ENCODE measurements at regions not wholly inside any gene's neighbourhood (a gene's known extent, or its start where the extent isn't known, plus 50 kb on each side); places are given as distances from the start of the nearest gene placed in this dataset.

DNA sequence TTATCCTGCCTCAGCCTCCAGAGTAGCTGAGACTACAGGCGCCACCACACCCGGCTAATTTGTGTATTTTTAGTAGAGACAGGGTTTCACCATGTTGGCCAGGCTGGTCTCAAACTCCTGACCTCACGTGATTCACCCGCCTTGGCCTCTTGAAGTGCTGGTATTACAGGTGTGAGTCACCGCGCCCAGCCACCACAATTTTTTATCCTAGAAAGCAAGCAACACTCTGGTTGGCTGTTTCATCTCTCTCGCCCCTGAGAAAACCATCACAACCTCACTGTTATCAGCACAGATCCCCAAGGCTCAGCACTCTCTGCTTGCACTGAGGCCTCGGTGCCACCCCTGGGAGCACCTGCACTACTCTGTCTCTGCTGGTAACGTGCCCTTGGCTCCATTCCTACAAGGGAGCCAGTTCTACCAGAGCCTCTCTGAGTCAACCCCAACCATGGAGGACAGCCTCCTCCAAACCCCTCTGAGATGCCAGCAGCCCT is 134.8 kb upstream of the AGAP1 start:
- Histone ChIP-seq H3K9me3 (no peaks in the 10 kb centered on the region), H3K4me1 (no peaks in the 10 kb centered on the region), H3K4me3 (no peak overlapping the region), H3K27me3 (peaks cover 0 to 3% (median 0%) of the 10 kb centered on the region in 4 donors), H3K27ac (no peak overlapping the region), H3K36me3 (no peaks in the 10 kb centered on the region)
- TF ChIP-seq, protein P1, sequence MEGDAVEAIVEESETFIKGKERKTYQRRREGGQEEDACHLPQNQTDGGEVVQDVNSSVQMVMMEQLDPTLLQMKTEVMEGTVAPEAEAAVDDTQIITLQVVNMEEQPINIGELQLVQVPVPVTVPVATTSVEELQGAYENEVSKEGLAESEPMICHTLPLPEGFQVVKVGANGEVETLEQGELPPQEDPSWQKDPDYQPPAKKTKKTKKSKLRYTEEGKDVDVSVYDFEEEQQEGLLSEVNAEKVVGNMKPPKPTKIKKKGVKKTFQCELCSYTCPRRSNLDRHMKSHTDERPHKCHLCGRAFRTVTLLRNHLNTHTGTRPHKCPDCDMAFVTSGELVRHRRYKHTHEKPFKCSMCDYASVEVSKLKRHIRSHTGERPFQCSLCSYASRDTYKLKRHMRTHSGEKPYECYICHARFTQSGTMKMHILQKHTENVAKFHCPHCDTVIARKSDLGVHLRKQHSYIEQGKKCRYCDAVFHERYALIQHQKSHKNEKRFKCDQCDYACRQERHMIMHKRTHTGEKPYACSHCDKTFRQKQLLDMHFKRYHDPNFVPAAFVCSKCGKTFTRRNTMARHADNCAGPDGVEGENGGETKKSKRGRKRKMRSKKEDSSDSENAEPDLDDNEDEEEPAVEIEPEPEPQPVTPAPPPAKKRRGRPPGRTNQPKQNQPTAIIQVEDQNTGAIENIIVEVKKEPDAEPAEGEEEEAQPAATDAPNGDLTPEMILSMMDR (IDR thresholded peaks at IDR 0.05) = no peak
- TF ChIP-seq POLR2A (IDR thresholded peaks at IDR 0.05) = no peak
- no peak for DNase-seq
- WGBS, 2 donors = 55 to 66% methylated on average over 6 to 9 of the region's 9 CpGs
- intact Hi-C loops (cut with DNase I) = no loop called here

DNA sequence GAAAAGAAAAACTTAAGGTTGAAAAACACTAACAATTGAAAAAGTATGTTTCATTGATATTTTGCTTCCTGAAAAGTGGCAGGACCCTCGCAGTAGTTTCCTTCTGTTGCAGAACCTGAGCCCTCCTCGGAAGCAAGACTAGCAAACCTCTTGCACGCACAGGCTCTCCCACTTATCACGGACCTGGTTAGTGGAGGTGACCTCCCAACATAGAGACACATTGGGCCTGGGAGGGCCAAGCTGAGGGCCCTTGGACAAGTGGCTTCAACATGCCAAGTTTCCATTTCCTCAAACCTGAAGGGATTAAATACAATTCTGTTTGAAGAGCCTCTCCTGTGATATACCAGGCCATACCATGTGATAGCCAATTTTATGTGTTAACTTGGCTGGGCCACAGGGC is 133.4 kb upstream of the AGAP1 start:
- intact Hi-C loops (cut with DNase I) = no loop called here
- Histone ChIP-seq H3K4me1 (no peaks in the 10 kb centered on the region), H3K4me3 (no peak overlapping the region), H3K27ac (no peak overlapping the region), H3K9me3 (no peaks in the 10 kb centered on the region), H3K27me3 (peaks cover 0 to 9% (median 0%) of the 10 kb centered on the region in 4 donors), H3K36me3 (no peaks in the 10 kb centered on the region)
- DNase-seq = no peak
- TF ChIP-seq POLR2A (IDR thresholded peaks at IDR 0.05) = no peak
- TF ChIP-seq, protein P1 (IDR thresholded peaks at IDR 0.05) = no peak
- 76 to 89% methylated on average over 4 of the region's 4 CpGs for WGBS, 2 donors

DNA sequence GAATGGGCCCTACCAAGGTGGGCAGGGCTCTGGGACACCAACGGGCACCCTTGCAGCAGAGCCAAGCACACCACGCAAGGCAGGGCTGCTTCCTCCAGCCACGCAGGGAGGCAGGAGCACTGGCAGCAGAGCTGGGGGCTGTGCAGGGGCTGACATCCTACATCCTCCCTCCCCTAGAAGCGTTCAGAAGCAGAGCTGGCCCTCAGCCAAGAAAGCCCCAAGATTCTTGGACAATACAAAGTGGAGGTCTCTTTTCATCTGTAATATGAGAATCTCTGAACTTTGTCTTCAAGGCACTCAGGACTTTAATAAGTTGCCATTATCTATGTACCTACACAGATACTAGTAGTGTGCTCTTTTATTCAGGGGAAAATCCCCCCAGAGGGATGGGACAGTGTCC is 128.1 kb upstream of the AGAP1 start:
- peaks cover 0 to 6% (median 0%) of the 10 kb centered on the region in 3 donors for H3K4me1 ChIP-seq
- WGBS, 2 donors = 59 to 63% methylated on average over 4 of the region's 4 CpGs
- no peaks in the 10 kb centered on the region for H3K9me3 ChIP-seq
- H3K27ac ChIP-seq = no peak overlapping the region
- H3K27me3 ChIP-seq = peaks cover 0 to 31% (median 0%) of the 10 kb centered on the region in 4 donors
- H3K4me3 ChIP-seq = no peak overlapping the region
- intact Hi-C loops (cut with DNase I) = no loop called here
- no peaks in the 10 kb centered on the region for H3K36me3 ChIP-seq
- TF ChIP-seq, protein P1 (IDR thresholded peaks at IDR 0.05) = no peak
- TF ChIP-seq POLR2A (IDR thresholded peaks at IDR 0.05) = no peak
- no peak for DNase-seq

DNA sequence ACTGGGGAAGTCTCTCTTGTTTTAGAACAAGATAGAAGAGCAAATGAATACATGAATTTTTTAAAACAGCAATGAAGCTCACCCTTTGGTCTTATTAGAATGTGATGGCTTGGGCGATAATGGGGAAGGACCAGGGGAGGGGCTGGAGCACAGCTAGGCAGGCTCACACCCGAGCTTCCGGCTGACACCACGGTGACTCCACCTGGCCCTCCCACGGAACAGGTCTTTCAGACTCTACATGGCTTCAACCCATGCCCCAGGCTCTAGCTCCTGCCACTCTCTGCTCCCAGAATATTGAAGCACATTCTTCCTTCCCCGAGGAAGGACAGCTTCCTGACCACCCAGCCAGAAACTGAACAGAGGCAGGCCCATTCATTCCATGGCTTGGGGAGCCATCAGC is 127.5 kb upstream of the AGAP1 start:
- H3K9me3 ChIP-seq = no peaks in the 10 kb centered on the region
- H3K4me3 ChIP-seq = no peak overlapping the region
- DNase-seq = no peak
- H3K36me3 ChIP-seq = no peaks in the 10 kb centered on the region
- H3K27me3 ChIP-seq = peaks cover 0 to 31% (median 0%) of the 10 kb centered on the region in 4 donors
- TF ChIP-seq, protein P1 (IDR thresholded peaks at IDR 0.05) = no peak
- TF ChIP-seq POLR2A (IDR thresholded peaks at IDR 0.05) = no peak
- H3K4me1 ChIP-seq = peaks cover 0 to 6% (median 0%) of the 10 kb centered on the region in 3 donors
- intact Hi-C loops (cut with DNase I) = no loop called here
- peak overlapping the region in 1 of 4 donors; percentile 17 for H3K27ac ChIP-seq
- whole genome bisulfite sequencing, 2 donors = 19 to 66% methylated on average over 6 of the region's 6 CpGs

DNA sequence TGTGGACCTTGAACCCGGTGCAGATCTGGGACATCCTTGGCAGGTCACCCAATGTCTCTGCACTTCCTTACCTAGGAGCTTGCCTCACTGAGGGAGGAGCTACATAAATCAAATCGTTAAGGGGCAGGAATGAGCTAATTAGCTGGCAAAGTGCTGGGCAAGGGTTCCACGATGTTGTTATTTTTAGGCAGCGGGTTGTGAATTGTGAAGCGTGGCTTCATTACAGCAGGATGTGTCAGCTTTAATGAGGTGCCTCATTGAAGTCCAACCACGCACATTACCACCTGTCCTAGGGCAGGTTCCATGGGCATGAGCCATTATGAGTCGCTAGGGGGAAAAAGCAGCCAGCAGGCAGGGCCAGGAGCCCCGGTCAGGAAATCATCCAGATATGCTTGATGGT is 127.0 kb upstream of the AGAP1 start:
- Histone ChIP-seq H3K27me3 (peaks cover 0 to 31% (median 0%) of the 10 kb centered on the region in 4 donors), H3K36me3 (no peaks in the 10 kb centered on the region), H3K4me3 (no peak overlapping the region), H3K4me1 (peaks cover 0 to 6% (median 0%) of the 10 kb centered on the region in 3 donors), H3K9me3 (no peaks in the 10 kb centered on the region), H3K27ac (peak overlapping the region in 1 of 4 donors; percentile 17)
- intact Hi-C loops (cut with DNase I) = no loop called here
- TF ChIP-seq POLR2A (IDR thresholded peaks at IDR 0.05) = no peak
- TF ChIP-seq, protein P1 (IDR thresholded peaks at IDR 0.05) = peak in 1 of 6 experiments; percentile 14
- WGBS, 2 donors = 27 to 63% methylated on average over 7 of the region's 8 CpGs
- DNase-seq = no peak
